ENCODE measurements at regions not wholly inside any gene's neighbourhood (a gene's known extent, or its start where the extent isn't known, plus 50 kb on each side); places are given as distances from the start of the nearest gene placed in this dataset.
"Not testable (repeated sequence)": the region's sequence is repeated elsewhere in the genome, so short reads cannot be mapped to it uniquely, and the experiment has no call there.

GRCh38 chr11:87585613-87586012 is 547.9 kb downstream of the TMEM135 start:
- TF ChIP-seq, protein P1, sequence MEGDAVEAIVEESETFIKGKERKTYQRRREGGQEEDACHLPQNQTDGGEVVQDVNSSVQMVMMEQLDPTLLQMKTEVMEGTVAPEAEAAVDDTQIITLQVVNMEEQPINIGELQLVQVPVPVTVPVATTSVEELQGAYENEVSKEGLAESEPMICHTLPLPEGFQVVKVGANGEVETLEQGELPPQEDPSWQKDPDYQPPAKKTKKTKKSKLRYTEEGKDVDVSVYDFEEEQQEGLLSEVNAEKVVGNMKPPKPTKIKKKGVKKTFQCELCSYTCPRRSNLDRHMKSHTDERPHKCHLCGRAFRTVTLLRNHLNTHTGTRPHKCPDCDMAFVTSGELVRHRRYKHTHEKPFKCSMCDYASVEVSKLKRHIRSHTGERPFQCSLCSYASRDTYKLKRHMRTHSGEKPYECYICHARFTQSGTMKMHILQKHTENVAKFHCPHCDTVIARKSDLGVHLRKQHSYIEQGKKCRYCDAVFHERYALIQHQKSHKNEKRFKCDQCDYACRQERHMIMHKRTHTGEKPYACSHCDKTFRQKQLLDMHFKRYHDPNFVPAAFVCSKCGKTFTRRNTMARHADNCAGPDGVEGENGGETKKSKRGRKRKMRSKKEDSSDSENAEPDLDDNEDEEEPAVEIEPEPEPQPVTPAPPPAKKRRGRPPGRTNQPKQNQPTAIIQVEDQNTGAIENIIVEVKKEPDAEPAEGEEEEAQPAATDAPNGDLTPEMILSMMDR (IDR thresholded peaks at IDR 0.05), result not testable (repeated sequence)
- TF ChIP-seq, protein P2, sequence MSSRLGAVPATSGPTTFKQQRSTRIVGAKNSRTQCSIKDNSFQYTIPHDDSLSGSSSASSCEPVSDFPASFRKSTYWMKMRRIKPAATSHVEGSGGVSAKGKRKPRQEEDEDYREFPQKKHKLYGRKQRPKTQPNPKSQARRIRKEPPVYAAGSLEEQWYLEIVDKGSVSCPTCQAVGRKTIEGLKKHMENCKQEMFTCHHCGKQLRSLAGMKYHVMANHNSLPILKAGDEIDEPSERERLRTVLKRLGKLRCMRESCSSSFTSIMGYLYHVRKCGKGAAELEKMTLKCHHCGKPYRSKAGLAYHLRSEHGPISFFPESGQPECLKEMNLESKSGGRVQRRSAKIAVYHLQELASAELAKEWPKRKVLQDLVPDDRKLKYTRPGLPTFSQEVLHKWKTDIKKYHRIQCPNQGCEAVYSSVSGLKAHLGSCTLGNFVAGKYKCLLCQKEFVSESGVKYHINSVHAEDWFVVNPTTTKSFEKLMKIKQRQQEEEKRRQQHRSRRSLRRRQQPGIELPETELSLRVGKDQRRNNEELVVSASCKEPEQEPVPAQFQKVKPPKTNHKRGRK (CRISPR knock-in tag; IDR thresholded peaks at IDR 0.05; ENCODE audit: borderline replicate concordance), result not testable (repeated sequence)
- not testable (repeated sequence) for TF ChIP-seq RELA (CRISPR knock-in tag; IDR thresholded peaks at IDR 0.05; ENCODE audit: borderline replicate concordance); CREB1 (CRISPR knock-in tag; IDR thresholded peaks at IDR 0.05)
- TF ChIP-seq, protein P3, sequence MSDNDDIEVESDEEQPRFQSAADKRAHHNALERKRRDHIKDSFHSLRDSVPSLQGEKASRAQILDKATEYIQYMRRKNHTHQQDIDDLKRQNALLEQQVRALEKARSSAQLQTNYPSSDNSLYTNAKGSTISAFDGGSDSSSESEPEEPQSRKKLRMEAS (CRISPR knock-in tag; IDR thresholded peaks at IDR 0.05), result not testable (repeated sequence)
